Astrocyte (in vitro differentiated cells and primary cell): ENCODE measurements at regions not wholly inside any gene's neighbourhood (a gene's known extent, or its start where the extent isn't known, plus 50 kb on each side); places are given as distances from the start of the nearest gene placed in this dataset.

Experiments used
- DNase-seq: peaks from one replicate; pipeline ENCODE4 v3.0.0-alpha.2; 2010; ENCODE audit warnings: low read depth
- FAIRE-seq: peaks from 2 replicates; lab custom pipeline; 2011; peaks lifted over from hg19 to GRCh38; lab: Jason Lieb, UNC
- H2AFZ ChIP-seq: 2 replicates; pipeline ENCODE4 v1.6.0; 2012; ENCODE audit warnings: low read depth, low read length, inconsistent platforms
- H3K27ac ChIP-seq: 2 replicates; pipeline ENCODE4 v1.5.1; 2011; ENCODE audit warnings: low read depth, low read length, inconsistent platforms
- H3K27me3 ChIP-seq: 2 replicates; pipeline ENCODE4 v1.6.0; 2011; ENCODE audit warnings: low read length, inconsistent platforms; ENCODE audit not compliant: insufficient read depth
- H3K36me3 ChIP-seq: 2 replicates; pipeline ENCODE4 v1.5.1; 2011; ENCODE audit warnings: low read length, inconsistent platforms; ENCODE audit not compliant: insufficient read depth
- H3K4me1 ChIP-seq: 2 replicates; pipeline ENCODE4 v1.5.1; 2011; ENCODE audit warnings: low read length, inconsistent platforms; ENCODE audit not compliant: insufficient read depth
- H3K4me2 ChIP-seq: 2 replicates; pipeline ENCODE4 v1.6.0; 2012; ENCODE audit warnings: low read length, inconsistent platforms
- H3K4me3 ChIP-seq: 2 replicates; pipeline ENCODE4 v1.5.1; 2011; ENCODE audit warnings: low read depth, mild to moderate bottlenecking, low read length, inconsistent platforms; ENCODE audit not compliant: insufficient read depth
- H3K79me2 ChIP-seq: 2 replicates; pipeline ENCODE4 v1.6.0; 2012; ENCODE audit warnings: mild to moderate bottlenecking, low read length, inconsistent platforms; ENCODE audit not compliant: insufficient read depth
- H3K9ac ChIP-seq: 2 replicates; pipeline ENCODE4 v1.6.0; 2012; ENCODE audit warnings: mild to moderate bottlenecking, low read length, inconsistent platforms
- H3K9me3 ChIP-seq: 2 replicates; pipeline ENCODE4 v1.5.1; 2012; ENCODE audit warnings: low read depth, mild to moderate bottlenecking, low read length, inconsistent platforms; ENCODE audit not compliant: insufficient read depth
- H4K20me1 ChIP-seq: 2 replicates; pipeline ENCODE4 v1.6.0; 2012; ENCODE audit warnings: low read length, inconsistent platforms; ENCODE audit not compliant: insufficient read depth
- H3K27ac Mint-ChIP-seq: one replicate; pipeline ENCODE4 v1.8.0; 2021; ENCODE audit warnings: mild to moderate bottlenecking, mixed read lengths; ENCODE audit not compliant: unreplicated experiment
- H3K27me3 Mint-ChIP-seq: one replicate; pipeline ENCODE4 v1.8.0; 2021; ENCODE audit warnings: low read depth, mixed read lengths; ENCODE audit not compliant: unreplicated experiment
- H3K36me3 Mint-ChIP-seq: one replicate; pipeline ENCODE4 v1.8.0; 2021; ENCODE audit warnings: low read depth, mixed read lengths; ENCODE audit not compliant: unreplicated experiment
- H3K4me1 Mint-ChIP-seq: one replicate; pipeline ENCODE4 v1.8.0; 2021; ENCODE audit warnings: low read depth, mixed read lengths; ENCODE audit not compliant: unreplicated experiment
- H3K4me3 Mint-ChIP-seq: one replicate; pipeline ENCODE4 v1.8.0; 2021; ENCODE audit warnings: mild to moderate bottlenecking, moderate library complexity, mixed read lengths; ENCODE audit not compliant: unreplicated experiment
- H3K9me3 Mint-ChIP-seq: one replicate; pipeline ENCODE4 v1.8.0; 2021; ENCODE audit warnings: mild to moderate bottlenecking, mixed read lengths; ENCODE audit not compliant: unreplicated experiment
- EZH2 ChIP-seq: IDR thresholded peaks from 2 replicates; pipeline ENCODE4 v1.6.1; 2012; ENCODE audit warnings: mild to moderate bottlenecking, low read length, inconsistent platforms; ENCODE audit not compliant: insufficient read depth
- TF ChIP-seq, protein P1 (sequence below): IDR thresholded peaks from 2 replicates; pipeline ENCODE4 v1.5.1; 2011; ENCODE audit warnings: low read depth, mild to moderate bottlenecking, inconsistent platforms, low read length, moderate library complexity; ENCODE audit not compliant: insufficient read depth

DNA sequence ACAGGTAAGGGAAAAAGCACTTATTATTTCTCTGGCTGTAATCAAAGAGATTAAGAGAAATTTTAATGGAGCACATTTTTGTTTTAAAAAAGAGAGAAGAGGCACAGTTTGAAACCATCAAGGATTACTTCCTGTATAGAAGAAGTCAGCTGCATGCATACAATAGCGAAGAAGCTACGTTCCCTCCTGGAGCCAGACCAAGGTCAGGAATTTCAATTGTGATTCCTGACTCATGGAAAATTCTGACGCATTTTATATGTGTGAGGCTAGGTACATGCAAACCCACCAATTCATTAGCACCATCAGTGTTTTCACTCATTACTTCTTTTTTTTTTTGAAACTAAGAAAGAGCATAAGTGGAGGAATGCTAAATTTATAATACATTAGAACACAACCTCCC is 232.7 kb upstream of the SGK1 start:
- H3K79me2 ChIP-seq, result no peaks in the 10 kb centered on the region
- H3K36me3 Mint-ChIP-seq, result no peaks in the 10 kb centered on the region
- H2AFZ ChIP-seq, result no peak overlapping the region
- H3K9ac ChIP-seq, result peak overlapping the region; percentile 67
- peaks cover 23% of the 10 kb centered on the region for H3K4me1 ChIP-seq
- no peaks in the 10 kb centered on the region for H3K36me3 ChIP-seq
- H3K27ac Mint-ChIP-seq, result peak overlapping the region; percentile 59
- peaks cover 25% of the 10 kb centered on the region for H3K4me1 Mint-ChIP-seq
- H3K4me3 Mint-ChIP-seq, result no peak overlapping the region
- H3K4me3 ChIP-seq, result no peak overlapping the region
- no peaks in the 10 kb centered on the region for H3K9me3 ChIP-seq
- peaks cover 1% of the 10 kb centered on the region for H3K9me3 Mint-ChIP-seq
- no peaks in the 10 kb centered on the region for H3K27me3 ChIP-seq
- H3K27ac ChIP-seq, result peak overlapping the region; percentile 83
- no peak for TF ChIP-seq EZH2
- TF ChIP-seq, protein P1, sequence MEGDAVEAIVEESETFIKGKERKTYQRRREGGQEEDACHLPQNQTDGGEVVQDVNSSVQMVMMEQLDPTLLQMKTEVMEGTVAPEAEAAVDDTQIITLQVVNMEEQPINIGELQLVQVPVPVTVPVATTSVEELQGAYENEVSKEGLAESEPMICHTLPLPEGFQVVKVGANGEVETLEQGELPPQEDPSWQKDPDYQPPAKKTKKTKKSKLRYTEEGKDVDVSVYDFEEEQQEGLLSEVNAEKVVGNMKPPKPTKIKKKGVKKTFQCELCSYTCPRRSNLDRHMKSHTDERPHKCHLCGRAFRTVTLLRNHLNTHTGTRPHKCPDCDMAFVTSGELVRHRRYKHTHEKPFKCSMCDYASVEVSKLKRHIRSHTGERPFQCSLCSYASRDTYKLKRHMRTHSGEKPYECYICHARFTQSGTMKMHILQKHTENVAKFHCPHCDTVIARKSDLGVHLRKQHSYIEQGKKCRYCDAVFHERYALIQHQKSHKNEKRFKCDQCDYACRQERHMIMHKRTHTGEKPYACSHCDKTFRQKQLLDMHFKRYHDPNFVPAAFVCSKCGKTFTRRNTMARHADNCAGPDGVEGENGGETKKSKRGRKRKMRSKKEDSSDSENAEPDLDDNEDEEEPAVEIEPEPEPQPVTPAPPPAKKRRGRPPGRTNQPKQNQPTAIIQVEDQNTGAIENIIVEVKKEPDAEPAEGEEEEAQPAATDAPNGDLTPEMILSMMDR, result no peak
- H3K27me3 Mint-ChIP-seq, result no peaks in the 10 kb centered on the region
- no peaks in the 10 kb centered on the region for H4K20me1 ChIP-seq
- FAIRE-seq (peak; percentile 78), DNase-seq (peak; percentile 91)
- peak overlapping the region; percentile 76 for H3K4me2 ChIP-seq

DNA sequence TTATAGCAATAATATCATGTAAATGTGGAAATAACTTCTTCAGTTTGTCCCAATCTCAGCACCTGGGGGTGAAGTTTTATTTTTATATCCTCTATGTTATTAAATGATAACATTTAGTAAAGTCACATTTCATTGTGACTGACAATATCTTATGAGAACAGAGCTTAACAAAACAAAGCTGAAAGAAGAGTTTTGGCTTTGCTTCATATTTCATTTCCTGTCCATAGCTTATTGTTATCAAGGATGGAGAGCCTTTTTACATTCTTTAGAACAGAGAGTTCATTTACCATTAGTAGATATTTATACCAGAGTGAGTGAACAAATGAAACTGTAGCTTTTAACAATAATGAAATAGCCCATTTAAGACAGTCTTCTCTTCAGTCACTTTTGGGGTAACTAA is 231.9 kb upstream of the SGK1 start:
- H3K4me3 ChIP-seq, result no peak overlapping the region
- H3K36me3 ChIP-seq, result no peaks in the 10 kb centered on the region
- Mint-ChIP-seq H3K36me3 (no peaks in the 10 kb centered on the region), H3K4me3 (no peak overlapping the region), H3K4me1 (peaks cover 25% of the 10 kb centered on the region), H3K27me3 (no peaks in the 10 kb centered on the region), H3K9me3 (no peaks in the 10 kb centered on the region), H3K27ac (no peak overlapping the region)
- no peaks in the 10 kb centered on the region for H3K79me2 ChIP-seq
- no peak for TF ChIP-seq EZH2
- TF ChIP-seq, protein P1, result no peak
- H3K4me2 ChIP-seq, result peak overlapping the region; percentile 76
- FAIRE-seq (peak; percentile 37), DNase-seq (peak; percentile 16)
- no peak overlapping the region for H2AFZ ChIP-seq
- H3K9me3 ChIP-seq, result no peaks in the 10 kb centered on the region
- peaks cover 23% of the 10 kb centered on the region for H3K4me1 ChIP-seq
- H3K27me3 ChIP-seq, result no peaks in the 10 kb centered on the region
- peak overlapping the region; percentile 83 for H3K27ac ChIP-seq
- no peaks in the 10 kb centered on the region for H4K20me1 ChIP-seq
- H3K9ac ChIP-seq, result no peak overlapping the region

DNA sequence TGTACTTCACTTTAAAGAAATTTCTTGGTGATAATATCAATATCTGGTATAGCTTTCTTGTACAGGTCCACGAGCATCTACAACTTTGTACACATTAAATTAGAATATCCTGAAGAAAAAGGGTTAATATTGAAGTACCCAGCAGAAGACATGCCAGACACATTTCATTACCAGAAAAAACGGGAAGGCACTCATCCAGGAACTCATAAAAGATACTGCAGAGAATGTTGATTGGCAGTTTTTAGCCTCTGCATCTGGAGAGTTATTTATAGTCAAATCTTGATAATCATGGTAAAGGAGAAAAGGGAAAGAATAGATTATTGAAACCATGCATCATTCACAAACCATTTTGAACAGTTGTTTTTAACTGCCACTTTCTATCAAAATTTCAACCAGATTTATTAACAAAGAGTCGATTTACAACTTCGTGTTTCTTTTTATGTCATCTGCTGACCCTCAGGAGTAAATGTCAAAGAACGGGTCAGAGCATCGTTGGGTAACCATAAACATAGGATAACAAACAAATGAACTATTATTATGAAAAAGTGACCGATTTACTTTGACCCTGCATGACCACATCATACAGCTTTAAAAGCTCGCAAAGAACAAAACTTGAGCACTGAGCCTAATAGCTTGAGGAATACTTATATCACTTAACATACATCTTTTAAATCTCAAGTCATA is 229.2 kb upstream of the SGK1 start:
- Mint-ChIP-seq H3K27me3 (no peaks in the 10 kb centered on the region), H3K27ac (no peak overlapping the region), H3K4me1 (peaks cover 24% of the 10 kb centered on the region), H3K4me3 (no peak overlapping the region), H3K36me3 (no peaks in the 10 kb centered on the region), H3K9me3 (no peaks in the 10 kb centered on the region)
- Histone ChIP-seq H3K79me2 (no peaks in the 10 kb centered on the region), H2AFZ (no peak overlapping the region), H3K4me1 (peaks cover 23% of the 10 kb centered on the region), H3K27me3 (no peaks in the 10 kb centered on the region), H4K20me1 (no peaks in the 10 kb centered on the region), H3K4me2 (no peak overlapping the region), H3K9me3 (no peaks in the 10 kb centered on the region), H3K27ac (no peak overlapping the region), H3K36me3 (no peaks in the 10 kb centered on the region), H3K9ac (no peak overlapping the region), H3K4me3 (no peak overlapping the region)
- FAIRE-seq (no peak), DNase-seq (no peak)
- TF ChIP-seq, protein P1, result no peak
- TF ChIP-seq EZH2, result no peak
